DMS53 treated with DMSO at 0.1 percent for 48 hours (cell line): ENCODE measurements at regions not wholly inside any gene's neighbourhood (a gene's known extent, or its start where the extent isn't known, plus 50 kb on each side); places are given as distances from the start of the nearest gene placed in this dataset.

ENCODE experiments used
- DNase-seq: peaks from one replicate; lab custom pipeline; 2025; ENCODE audit not compliant: unreplicated experiment; lab: John Stamatoyannopoulos, UW

GRCh38 chr15:70493376-70493775, 270.0 kb downstream of the UACA start:
- no peak for DNase-seq

- no peak for DNase-seq
Observed at GRCh38 chr15:70492240-70493177, 270.8 kb downstream of the UACA start.

- DNase-seq: no peak
Observed at GRCh38 chr15:70491641-70492040, 271.7 kb downstream of the UACA start.

- no peak for DNase-seq
Observed at GRCh38 chr15:70491201-70491621, 272.1 kb downstream of the UACA start.

GRCh38 chr15:70490838-70491155, 272.6 kb downstream of the UACA start:
- no peak for DNase-seq

- no peak for DNase-seq
Observed at GRCh38 chr15:70490148-70490837, 273.1 kb downstream of the UACA start.

GRCh38 chr15:70488941-70489848, 274.2 kb downstream of the UACA start:
- DNase-seq: no peak

GRCh38 chr15:70488002-70488605, 275.3 kb downstream of the UACA start:
- peak; percentile 24 for DNase-seq

- DNase-seq: no peak
Observed at GRCh38 chr15:70487387-70487740, 276.0 kb downstream of the UACA start.

GRCh38 chr15:70486451-70487386, 276.6 kb downstream of the UACA start:
- no peak for DNase-seq

GRCh38 chr15:70486012-70486411, 277.3 kb downstream of the UACA start:
- no peak for DNase-seq

GRCh38 chr15:70484993-70485392, 278.4 kb downstream of the UACA start:
- DNase-seq: no peak

GRCh38 chr15:70483513-70483912, 279.8 kb downstream of the UACA start:
- no peak for DNase-seq

- no peak for DNase-seq
Observed at GRCh38 chr15:70480196-70480856, 283.0 kb downstream of the UACA start.

GRCh38 chr15:70479785-70480184, 283.6 kb downstream of the UACA start:
- no peak for DNase-seq

GRCh38 chr15:70479056-70479455, 284.3 kb downstream of the UACA start:
- DNase-seq: no peak

- DNase-seq: no peak
Observed at GRCh38 chr15:70478251-70478990, 284.9 kb downstream of the UACA start.

GRCh38 chr15:70477750-70478250, 285.6 kb downstream of the UACA start:
- no peak for DNase-seq
